GM12892 (cell line): ENCODE measurements at regions not wholly inside any gene's neighbourhood (a gene's known extent, or its start where the extent isn't known, plus 50 kb on each side); places are given as distances from the start of the nearest gene placed in this dataset.

Experiments used
- POLR2A ChIP-seq: IDR thresholded peaks from 2 replicates; pipeline ENCODE4 v1.6.1; 2011; ENCODE audit warnings: low read depth, low read length, control low read depth
- TAF1 ChIP-seq: IDR thresholded peaks from 2 replicates; pipeline ENCODE4 v1.6.1; 2011; ENCODE audit warnings: low read depth, mild to moderate bottlenecking, control low read depth, low read length, borderline replicate concordance

DNA sequence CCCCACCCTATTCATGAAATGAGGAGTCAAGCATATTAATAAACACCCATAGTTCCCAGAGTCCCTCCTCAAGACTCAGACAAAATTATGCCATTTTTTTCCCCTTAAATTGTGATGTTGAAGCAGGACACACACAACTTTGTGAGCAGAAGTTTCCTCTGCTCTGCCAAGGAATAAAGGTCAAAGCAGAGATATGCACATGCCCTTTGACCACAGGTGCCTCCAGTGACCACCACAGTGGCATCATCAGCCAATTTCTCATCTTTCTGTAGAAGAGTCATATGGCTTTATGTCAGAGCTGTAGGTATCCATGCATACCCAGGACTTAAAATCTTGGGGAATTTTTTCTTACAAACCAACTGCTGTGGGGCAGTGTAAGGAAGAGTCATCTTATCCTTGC lies 304.4 kb upstream of the GADL1 start:
- TF ChIP-seq TAF1: no peak
- no peak for TF ChIP-seq POLR2A
